H9 (cell line): ENCODE measurements at regions not wholly inside any gene's neighbourhood (a gene's known extent, or its start where the extent isn't known, plus 50 kb on each side); places are given as distances from the start of the nearest gene placed in this dataset.

Experiments used
- DNase-seq: peaks from one replicate; pipeline ENCODE4 v3.0.0-alpha.2; 2017
- H2AFZ ChIP-seq: one replicate; pipeline ENCODE4 v1.6.1; 2013; ENCODE audit warnings: mild to moderate bottlenecking, low read length, control low read depth, moderate library complexity
- H2AK5ac ChIP-seq: 2 replicates; pipeline ENCODE4 v1.6.1; 2013; ENCODE audit warnings: low read length, control low read depth, mixed read lengths; ENCODE audit not compliant: insufficient read length
- H2BK120ac ChIP-seq: one replicate; pipeline ENCODE4 v1.6.1; 2013; ENCODE audit warnings: low read depth, mild to moderate bottlenecking, low read length, control low read depth, inconsistent platforms; ENCODE audit not compliant: poor library complexity, severe bottlenecking
- H2BK12ac ChIP-seq: 2 replicates; pipeline ENCODE4 v1.6.1; 2013; ENCODE audit warnings: low read length, control low read depth, mixed read lengths, low read depth; ENCODE audit not compliant: insufficient read length
- H2BK15ac ChIP-seq: 2 replicates; pipeline ENCODE4 v1.6.1; 2013; ENCODE audit warnings: low read depth, low read length, control low read depth
- H2BK20ac ChIP-seq: one replicate; pipeline ENCODE4 v1.6.1; 2013; ENCODE audit warnings: low read depth, mild to moderate bottlenecking, low read length, control low read depth, inconsistent platforms; ENCODE audit not compliant: poor library complexity, severe bottlenecking
- H2BK5ac ChIP-seq: 2 replicates; pipeline ENCODE4 v1.6.1; 2013; ENCODE audit warnings: low read length, control low read depth, mixed read lengths; ENCODE audit not compliant: insufficient read length
- H3K14ac ChIP-seq: 2 replicates; pipeline ENCODE4 v1.6.1; 2013; ENCODE audit warnings: low read length, control low read depth; ENCODE audit not compliant: insufficient read depth
- H3K18ac ChIP-seq: 2 replicates; pipeline ENCODE4 v1.6.1; 2013; ENCODE audit warnings: low read depth, mild to moderate bottlenecking, mixed read lengths, low read length, control low read depth; ENCODE audit not compliant: insufficient read length
- H3K23ac ChIP-seq: 2 replicates; pipeline ENCODE4 v1.6.1; 2013; ENCODE audit warnings: low read length, control low read depth, mixed read lengths, low read depth; ENCODE audit not compliant: insufficient read length
- H3K23me2 ChIP-seq: 2 replicates; pipeline ENCODE4 v1.6.1; 2013; ENCODE audit warnings: low read depth, mild to moderate bottlenecking, mixed read lengths, low read length, control low read depth; ENCODE audit not compliant: insufficient read length, poor library complexity, severe bottlenecking
- H3K27ac ChIP-seq: 2 replicates; pipeline ENCODE4 v1.5.1; 2013; ENCODE audit warnings: low read length, control low read depth, mixed read lengths, low read depth; ENCODE audit not compliant: insufficient read length
- H3K27me3 ChIP-seq: 2 replicates; pipeline ENCODE4 v1.6.1; 2013; ENCODE audit warnings: low read length, control low read depth, inconsistent platforms; ENCODE audit not compliant: insufficient read depth
- H3K4ac ChIP-seq: 2 replicates; pipeline ENCODE4 v1.6.1; 2013; ENCODE audit warnings: low read depth, mild to moderate bottlenecking, control low read depth, inconsistent platforms, low read length, moderate library complexity
- H3K4me1 ChIP-seq: 2 replicates; pipeline ENCODE4 v1.6.1; 2013; ENCODE audit warnings: low read length, control low read depth, inconsistent platforms; ENCODE audit not compliant: insufficient read depth
- H3K4me2 ChIP-seq: 2 replicates; pipeline ENCODE4 v1.6.1; 2013; ENCODE audit warnings: low read length, control low read depth, mixed read lengths; ENCODE audit not compliant: insufficient read length, insufficient read depth
- H3K56ac ChIP-seq: 2 replicates; pipeline ENCODE4 v1.6.1; 2013; ENCODE audit warnings: low read depth, mild to moderate bottlenecking, mixed read lengths, low read length, control low read depth; ENCODE audit not compliant: insufficient read length
- H3K79me1 ChIP-seq: 2 replicates; pipeline ENCODE4 v1.6.1; 2013; ENCODE audit warnings: low read depth, mild to moderate bottlenecking, moderate library complexity, low read length, control low read depth, inconsistent platforms; ENCODE audit not compliant: insufficient read depth, poor library complexity, severe bottlenecking
- H3K79me2 ChIP-seq: 2 replicates; pipeline ENCODE4 v1.6.1; 2013; ENCODE audit warnings: low read length, control low read depth, inconsistent platforms; ENCODE audit not compliant: insufficient read depth
- H3K9ac ChIP-seq: 2 replicates; pipeline ENCODE4 v1.6.1; 2013; ENCODE audit warnings: low read length, control low read depth, mixed read lengths; ENCODE audit not compliant: insufficient read length; ENCODE audit errors: extremely low read depth
- H3K9me3 ChIP-seq: one replicate; pipeline ENCODE4 v1.6.1; 2013; ENCODE audit warnings: low read depth, low read length, inconsistent platforms; ENCODE audit not compliant: control insufficient read depth
- H3T11ph ChIP-seq: one replicate; pipeline ENCODE4 v1.6.1; 2013; ENCODE audit warnings: mild to moderate bottlenecking, low read length, control low read depth, inconsistent platforms
- H4K20me1 ChIP-seq: one replicate; pipeline ENCODE4 v1.6.1; 2013; ENCODE audit not compliant: control insufficient read depth, insufficient read length, insufficient read depth
- H4K5ac ChIP-seq: 2 replicates; pipeline ENCODE4 v1.6.1; 2013; ENCODE audit warnings: low read depth, mild to moderate bottlenecking, mixed read lengths, low read length, control low read depth; ENCODE audit not compliant: insufficient read length
- H4K8ac ChIP-seq: replicated peaks from 2 replicates; pipeline ENCODE4 v1.6.1; 2013; ENCODE audit warnings: low read length, control low read depth, mixed read lengths, low read depth; ENCODE audit not compliant: insufficient read length
- H4K91ac ChIP-seq: 2 replicates; pipeline ENCODE4 v1.6.1; 2013; ENCODE audit warnings: low read depth, mild to moderate bottlenecking, moderate library complexity, mixed read lengths, low read length, control low read depth; ENCODE audit not compliant: insufficient read length
- H3K27ac Mint-ChIP-seq, 3 experiments: 2 replicates in 2 of 3; 3 replicates in 1 of 3; pipeline ENCODE4 v1.8.0; 2020 to 2021; ENCODE audit warnings: mixed read lengths in 3 of 3, mild to moderate bottlenecking in 1 of 3, moderate library complexity in 1 of 3
- H3K27me3 Mint-ChIP-seq: 2 replicates; pipeline ENCODE4 v1.8.0; 2021; ENCODE audit warnings: low read depth, mild to moderate bottlenecking, moderate library complexity, mixed read lengths
- H3K36me3 Mint-ChIP-seq, 3 experiments: 2 replicates in 2 of 3; 3 replicates in 1 of 3; pipeline ENCODE4 v1.8.0; 2020 to 2021; ENCODE audit warnings: low read depth in 3 of 3, mixed read lengths in 3 of 3; ENCODE audit not compliant: insufficient read depth in 1 of 3
- H3K4me1 Mint-ChIP-seq, 2 experiments: 2 replicates each; pipeline ENCODE4 v1.8.0; 2020; ENCODE audit warnings: mixed read lengths in 2 of 2
- H3K4me3 Mint-ChIP-seq, 2 experiments: 2 replicates in 1 of 2; 3 replicates in 1 of 2; pipeline ENCODE4 v1.8.0; 2020 to 2021; ENCODE audit warnings: mild to moderate bottlenecking in 2 of 2, mixed read lengths in 2 of 2, moderate library complexity in 1 of 2
- H3K9me3 Mint-ChIP-seq, 2 experiments: 2 replicates in 1 of 2; 3 replicates in 1 of 2; pipeline ENCODE4 v1.8.0; 2020; ENCODE audit warnings: mild to moderate bottlenecking in 2 of 2, mixed read lengths in 2 of 2, moderate library complexity in 1 of 2
- CTCF ChIP-seq: fragments of 200-600 bp; sonication (generic); conservative IDR thresholded peaks from 3 replicates; pipeline ENCODE4 v1.8.0; 2021; ENCODE audit warnings: antibody characterized with exemption, mild to moderate bottlenecking
- WGBS: extraction: QIAGEN DNeasy Blood & Tissue Kit; methylation state at CpG from one replicate; pipeline ENCODE4 v1.1.7; 2013; ENCODE audit warnings: missing lambda C conversion rate, low lambda C conversion rate, mixed read lengths; ENCODE audit not compliant: insufficient read length; ENCODE audit errors: extremely low coverage; 5-methylcytosine and 5-hydroxymethylcytosine counted together

- no CpG with 5 or more reads among the region's 4 CpGs for WGBS
- Histone ChIP-seq H3K9ac (no peak overlapping the region), H2BK15ac (no peak overlapping the region), H3K4ac (no peak overlapping the region), H4K8ac (no peak overlapping the region), H4K91ac (no peak overlapping the region), H3K14ac (no peak overlapping the region), H3K23ac (no peak overlapping the region), H3K23me2 (no peaks in the 10 kb centered on the region), H2BK20ac (no peak overlapping the region), H3K79me1 (no peaks in the 10 kb centered on the region), H3K27ac (no peak overlapping the region), H4K20me1 (no peaks in the 10 kb centered on the region), H3K4me1 (no peaks in the 10 kb centered on the region), H3K79me2 (no peaks in the 10 kb centered on the region), H4K5ac (no peak overlapping the region), H3K56ac (no peak overlapping the region), H2AK5ac (no peak overlapping the region), H3K4me2 (no peak overlapping the region), H3K18ac (no peak overlapping the region), H3T11ph (no peak overlapping the region), H2BK120ac (no peak overlapping the region), H3K9me3 (no peaks in the 10 kb centered on the region), H3K27me3 (no peaks in the 10 kb centered on the region), H2BK12ac (no peak overlapping the region), H2BK5ac (no peak overlapping the region), H2AFZ (no peak overlapping the region)
- Mint-ChIP-seq H3K27me3 (peaks cover 6% of the 10 kb centered on the region), H3K9me3 (peaks cover 1 to 3% of the 10 kb centered on the region in 2 experiments; a peak in 2 of 5 replicates), H3K27ac (no peak overlapping the region), H3K36me3 (peaks cover 0 to 4% (median 0%) of the 10 kb centered on the region in 3 experiments; a peak in 1 of 7 replicates), H3K4me1 (peaks cover 24 to 30% of the 10 kb centered on the region in 2 experiments), H3K4me3 (no peak overlapping the region)
- TF ChIP-seq CTCF: no peak
- DNase-seq: no peak
These were observed 59.0 kb upstream of the UQCRFS1 start for GRCh38 chr19:29271911-29272310.
